ENCODE measurements at regions not wholly inside any gene's neighbourhood (a gene's known extent, or its start where the extent isn't known, plus 50 kb on each side); places are given as distances from the start of the nearest gene placed in this dataset.

GRCh38 chr5:8701251-8701650 is 832.3 kb downstream of the MTRR start:
- TF ChIP-seq, protein P1, sequence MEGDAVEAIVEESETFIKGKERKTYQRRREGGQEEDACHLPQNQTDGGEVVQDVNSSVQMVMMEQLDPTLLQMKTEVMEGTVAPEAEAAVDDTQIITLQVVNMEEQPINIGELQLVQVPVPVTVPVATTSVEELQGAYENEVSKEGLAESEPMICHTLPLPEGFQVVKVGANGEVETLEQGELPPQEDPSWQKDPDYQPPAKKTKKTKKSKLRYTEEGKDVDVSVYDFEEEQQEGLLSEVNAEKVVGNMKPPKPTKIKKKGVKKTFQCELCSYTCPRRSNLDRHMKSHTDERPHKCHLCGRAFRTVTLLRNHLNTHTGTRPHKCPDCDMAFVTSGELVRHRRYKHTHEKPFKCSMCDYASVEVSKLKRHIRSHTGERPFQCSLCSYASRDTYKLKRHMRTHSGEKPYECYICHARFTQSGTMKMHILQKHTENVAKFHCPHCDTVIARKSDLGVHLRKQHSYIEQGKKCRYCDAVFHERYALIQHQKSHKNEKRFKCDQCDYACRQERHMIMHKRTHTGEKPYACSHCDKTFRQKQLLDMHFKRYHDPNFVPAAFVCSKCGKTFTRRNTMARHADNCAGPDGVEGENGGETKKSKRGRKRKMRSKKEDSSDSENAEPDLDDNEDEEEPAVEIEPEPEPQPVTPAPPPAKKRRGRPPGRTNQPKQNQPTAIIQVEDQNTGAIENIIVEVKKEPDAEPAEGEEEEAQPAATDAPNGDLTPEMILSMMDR (IDR thresholded peaks at IDR 0.05; ENCODE audit: low read depth, low read length) = no peak
- H3K4me3 ChIP-seq (replicated peaks in 1 of 2; ENCODE audit: low read depth in 2 of 2, low read length in 2 of 2) = no peak overlapping the region
- DNase-seq (ENCODE audit: low read depth in 2 of 2) = no peak

GRCh38 chr5:8710426-8710930 is 835.4 kb downstream of the SEMA5A start:
- no peak for DNase-seq (ENCODE audit: low read depth in 2 of 2)
- TF ChIP-seq, protein P1 (IDR thresholded peaks at IDR 0.05; ENCODE audit: low read depth, low read length) = no peak

GRCh38 chr5:8714198-8714597 is 831.7 kb downstream of the SEMA5A start:
- H3K4me3 ChIP-seq (replicated peaks in 1 of 2; ENCODE audit: low read depth in 2 of 2, low read length in 2 of 2) = no peak overlapping the region
- no peak for DNase-seq (ENCODE audit: low read depth in 2 of 2)

More at GRCh38 chr5:8710426-8710930, 835.4 kb downstream of the SEMA5A start:
- H3K4me3 ChIP-seq (replicated peaks in 1 of 2; ENCODE audit: low read depth in 2 of 2, low read length in 2 of 2) = no peak overlapping the region

DNA sequence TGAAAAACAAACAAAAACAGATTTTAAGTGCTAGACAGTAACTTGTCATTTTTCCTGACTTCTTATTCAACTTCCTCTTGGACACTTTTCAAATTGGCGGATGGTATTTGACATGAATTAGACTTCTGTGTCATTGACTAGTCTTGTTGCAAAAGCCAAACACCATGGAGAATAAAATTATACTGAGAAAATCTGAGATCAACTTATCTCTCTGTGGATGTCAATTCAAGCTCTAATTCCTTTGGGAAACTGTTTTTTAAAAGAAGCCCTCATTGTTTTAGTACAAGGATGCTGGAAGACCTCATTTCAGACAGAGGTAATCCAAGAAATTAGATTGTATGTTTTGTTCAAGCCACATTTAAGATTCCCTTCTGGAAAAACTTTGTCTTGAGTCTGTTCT is 831.0 kb downstream of the SEMA5A start:
- no peak overlapping the region for H3K4me3 ChIP-seq (replicated peaks in 1 of 2; ENCODE audit: low read depth in 2 of 2, low read length in 2 of 2)
- no peak for DNase-seq (ENCODE audit: low read depth in 2 of 2)
- TF ChIP-seq, protein P1 (IDR thresholded peaks at IDR 0.05; ENCODE audit: low read depth, low read length) = no peak

More at GRCh38 chr5:8714198-8714597, 831.7 kb downstream of the SEMA5A start:
- TF ChIP-seq, protein P1 (IDR thresholded peaks at IDR 0.05; ENCODE audit: low read depth, low read length) = no peak

DNA sequence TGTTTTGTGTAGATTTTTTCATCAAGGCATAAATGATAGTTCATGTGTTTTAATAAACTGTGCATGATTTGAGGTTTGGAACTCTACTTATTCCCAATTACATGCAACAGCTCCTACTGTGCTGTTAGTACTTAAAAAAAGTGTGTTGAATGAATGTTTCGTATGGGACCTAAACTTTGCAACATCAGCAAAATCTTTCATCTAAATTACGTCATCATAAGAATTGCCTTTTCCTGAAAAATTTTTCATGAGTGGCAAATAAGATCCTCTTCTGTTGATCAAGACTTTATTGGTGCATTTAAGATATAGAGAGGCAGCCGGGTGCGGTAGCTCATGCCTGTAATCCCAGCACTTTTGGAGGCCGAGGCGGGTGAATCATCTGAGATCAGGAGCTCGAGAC is 826.1 kb downstream of the SEMA5A start:
- TF ChIP-seq, protein P1 (IDR thresholded peaks at IDR 0.05; ENCODE audit: low read depth, low read length) = no peak
- H3K4me3 ChIP-seq (replicated peaks in 1 of 2; ENCODE audit: low read depth in 2 of 2, low read length in 2 of 2) = no peak overlapping the region
- no peak for DNase-seq (ENCODE audit: low read depth in 2 of 2)

- TF ChIP-seq, protein P1 (IDR thresholded peaks at IDR 0.05; ENCODE audit: low read depth, low read length) = no peak
- no peak overlapping the region for H3K4me3 ChIP-seq (replicated peaks in 1 of 2; ENCODE audit: low read depth in 2 of 2, low read length in 2 of 2)
- peak; percentile 33 to 70 for DNase-seq (ENCODE audit: low read depth in 2 of 2)
Observed at GRCh38 chr5:8720506-8720905, 825.4 kb downstream of the SEMA5A start.

DNA sequence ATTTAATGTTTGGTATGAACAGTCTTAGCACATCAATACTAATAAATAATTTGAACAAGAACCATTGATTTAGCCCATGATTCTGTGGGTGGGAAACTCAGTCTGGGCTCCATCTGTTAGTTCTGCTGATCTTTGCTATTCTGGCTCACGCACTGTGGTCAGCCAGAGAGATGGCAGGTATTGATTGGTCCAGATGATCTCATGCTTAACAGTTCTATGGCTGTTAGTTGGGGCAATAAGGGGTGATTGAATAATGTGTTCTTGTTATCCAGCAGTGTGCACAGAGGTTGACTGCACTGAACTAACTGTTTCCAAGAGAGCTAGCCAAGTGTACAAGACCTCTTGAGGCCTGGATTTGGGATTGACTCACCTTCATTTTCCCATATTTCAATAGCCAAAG is 824.3 kb downstream of the SEMA5A start:
- no peak overlapping the region for H3K4me3 ChIP-seq (replicated peaks in 1 of 2; ENCODE audit: low read depth in 2 of 2, low read length in 2 of 2)
- TF ChIP-seq, protein P1 (IDR thresholded peaks at IDR 0.05; ENCODE audit: low read depth, low read length) = no peak
- no peak for DNase-seq (ENCODE audit: low read depth in 2 of 2)

Data from cardiac fibroblast (primary cell).